K562 (cell line): ENCODE measurements at regions not wholly inside any gene's neighbourhood (a gene's known extent, or its start where the extent isn't known, plus 50 kb on each side); places are given as distances from the start of the nearest gene placed in this dataset.

Experiments
- ATAC-seq: fragments of 200-7000 bp; cut with Tn5 transposase; 3 replicates; pipeline ENCODE4 v1.9.1; 2020; ENCODE audit warnings: moderate library complexity
- BruUV-seq: library from RNA; stranded (reverse); fragments of 400-500 nt; replicated peaks from 2 replicates; lab custom pipeline; 2021; lab: Mats Ljungman, UMichigan
- CTCF ChIA-PET: fragments of 300-600 bp; formaldehyde crosslinking; extraction: SDS; loops from one replicate; lab custom pipeline; 2021; ENCODE audit warnings: low intra/inter-chr PET ratio; lab: Yijun Ruan, JAX
- POLR2A ChIA-PET: fragments of 300-600, 350-650 bp; sonication (Branson Sonifier 250); formaldehyde crosslinking; extraction: SDS; loops from one replicate; lab custom pipeline; 2021; ENCODE audit warnings: antibody characterized with exemption, inconsistent platforms; lab: Yijun Ruan, JAX
- DNase-seq, 4 experiments: peaks; one replicate each; pipeline versions ENCODE4 v3.0.0 to v3.0.0-alpha.2; 2011 to 2018; ENCODE audit warnings: low spot score in 3 of 4, mixed read lengths in 3 of 4; ENCODE audit errors: extremely low read depth in 1 of 4
- FAIRE-seq: peaks from 2 replicates; lab custom pipeline; 2011; peaks lifted over from hg19 to GRCh38; lab: Jason Lieb, UNC
- H2AFZ ChIP-seq: 2 replicates; pipeline ENCODE4 v1.6.0; 2011; ENCODE audit warnings: low read depth, low read length, control low read depth, inconsistent platforms
- H3K27ac ChIP-seq: fragments of 200-600 bp; 3 replicates; pipeline ENCODE4 v1.8.0; 2011; ENCODE audit warnings: low read depth, mild to moderate bottlenecking, control low read depth, inconsistent platforms, low read length, moderate library complexity, mixed read lengths; ENCODE audit errors: extremely low read depth
- H3K27me3 ChIP-seq, 2 experiments: fragments of 300-600 bp in 1 of 2; 2 replicates in 1 of 2; 3 replicates in 1 of 2; pipeline versions ENCODE4 v1.6.0 to v1.8.0; 2011; ENCODE audit warnings: inconsistent platforms in 2 of 2, low read length in 2 of 2, mild to moderate bottlenecking in 1 of 2, mixed read lengths in 1 of 2, moderate library complexity in 1 of 2; ENCODE audit not compliant: control insufficient read depth in 2 of 2, insufficient read depth in 2 of 2
- H3K36me3 ChIP-seq: fragments of 300-600 bp; 3 replicates; pipeline ENCODE4 v1.8.0; 2011; ENCODE audit warnings: mild to moderate bottlenecking, low read length, inconsistent platforms; ENCODE audit not compliant: control insufficient read depth, insufficient read depth
- H3K4me1 ChIP-seq, 2 experiments: fragments of 200-600 bp in 1 of 2; replicated peaks in 1 of 2; 2 replicates in 1 of 2; 3 replicates in 1 of 2; pipeline versions ENCODE4 v1.5.1 to v1.8.0; 2011; ENCODE audit warnings: inconsistent platforms in 2 of 2, low read length in 2 of 2, mild to moderate bottlenecking in 1 of 2, mixed read lengths in 1 of 2, moderate library complexity in 1 of 2; ENCODE audit not compliant: control insufficient read depth in 2 of 2, insufficient read depth in 2 of 2
- H3K4me2 ChIP-seq: 2 replicates; pipeline ENCODE4 v1.6.1; 2011; ENCODE audit warnings: low read length, control low read depth, inconsistent platforms, mixed read lengths; ENCODE audit not compliant: insufficient read depth
- H3K4me3 ChIP-seq: fragments of 200-600 bp; sonication (generic), shearing (Covaris generic); 2 replicates; pipeline ENCODE4 v1.5.1; 2016; ENCODE audit warnings: control low read depth, inconsistent platforms
- H3K79me2 ChIP-seq: fragments of 200-600 bp; 3 replicates; pipeline ENCODE4 v1.8.0; 2011; ENCODE audit warnings: low read length, inconsistent platforms; ENCODE audit not compliant: control insufficient read depth, insufficient read depth
- H3K9ac ChIP-seq, 2 experiments: 2 replicates each; pipeline versions ENCODE4 v1.6.0 to v1.6.1; 2011; ENCODE audit warnings: low read depth in 2 of 2, low read length in 2 of 2, control low read depth in 1 of 2, inconsistent platforms in 1 of 2, mild to moderate bottlenecking in 1 of 2, mixed read lengths in 1 of 2; ENCODE audit not compliant: insufficient read depth in 1 of 2
- H3K9me1 ChIP-seq: one replicate; pipeline ENCODE4 v1.6.0; 2011; ENCODE audit warnings: inconsistent platforms, mild to moderate bottlenecking, low read length, moderate library complexity; ENCODE audit not compliant: control insufficient read depth, insufficient read depth
- H3K9me3 ChIP-seq: replicated peaks from 2 replicates; pipeline ENCODE4 v1.5.1; 2011; ENCODE audit warnings: low read depth, low read length, inconsistent platforms; ENCODE audit not compliant: control insufficient read depth, insufficient read depth
- H4K20me1 ChIP-seq: replicated peaks from 2 replicates; pipeline ENCODE4 v1.6.1; 2011; ENCODE audit warnings: low read length, inconsistent platforms, mixed read lengths; ENCODE audit not compliant: control insufficient read depth, insufficient read depth
- ELF2 ChIP-seq: fragments of 250-450 bp; sonication (Bioruptor Pico); IDR thresholded peaks from 2 replicates; pipeline ENCODE4 v1.5.0; 2021; ENCODE audit warnings: mild to moderate bottlenecking
- ETV5 ChIP-seq: sonication (generic); formaldehyde crosslinking; IDR thresholded peaks from 2 replicates; pipeline ENCODE4 v1.4.0; 2020; ENCODE audit warnings: low read depth, mild to moderate bottlenecking, missing genetic modification reagents
- NFRKB ChIP-seq: fragments of 450-650 bp; IDR thresholded peaks from 2 replicates; pipeline ENCODE4 v1.6.1; 2016; ENCODE audit warnings: low read depth
- NR2C1 ChIP-seq, 2 experiments: fragments of 450-650 bp; IDR thresholded peaks; 2 replicates each; pipeline ENCODE4 v1.6.1; 2017; ENCODE audit warnings: mild to moderate bottlenecking in 2 of 2, antibody characterized with exemption in 1 of 2, inconsistent platforms in 1 of 2, missing compliant biosample characterization in 1 of 2, missing genetic modification characterization in 1 of 2
- NRF1 ChIP-seq, 2 experiments: fragments of 450-650 bp; IDR thresholded peaks in 1 of 2; conservative IDR thresholded peaks in 1 of 2; 2 replicates each; pipeline ENCODE4 v1.6.1; 2014; ENCODE audit warnings: mild to moderate bottlenecking in 2 of 2
- PHF21A ChIP-seq: fragments of 450-650 bp; IDR thresholded peaks from 2 replicates; pipeline ENCODE4 v1.6.1; 2017; ENCODE audit warnings: low read depth, borderline replicate concordance
- PHTF2 ChIP-seq: fragments of 250-450 bp; sonication (Bioruptor Pico); IDR thresholded peaks from 2 replicates; pipeline ENCODE4 v1.5.0; 2021; ENCODE audit warnings: mild to moderate bottlenecking
- PRPF4 ChIP-seq: fragments of 200-400 bp; formaldehyde crosslinking; IDR thresholded peaks from one replicate; pipeline ENCODE4 v1.6.1; 2017; ENCODE audit warnings: low read length, low read depth, mild to moderate bottlenecking; ENCODE audit not compliant: insufficient read depth, poor library complexity, severe bottlenecking
- PTBP1 ChIP-seq: fragments of 200-400 bp; formaldehyde crosslinking; IDR thresholded peaks from 2 replicates; pipeline ENCODE4 v1.6.1; 2017; ENCODE audit warnings: low read depth, low read length
- RBM25 ChIP-seq: fragments of 200-400 bp; formaldehyde crosslinking; IDR thresholded peaks from 2 replicates; pipeline ENCODE4 v1.6.1; 2018; ENCODE audit warnings: low read length, low read depth, moderate library complexity; ENCODE audit not compliant: severe bottlenecking
- TEAD1 ChIP-seq, 2 experiments: fragments of 450-650 bp in 1 of 2; sonication (generic) in 1 of 2; formaldehyde crosslinking; IDR thresholded peaks; 2 replicates each; pipeline versions ENCODE4 v1.4.0 to v1.8.0; 2020 to 2022; ENCODE audit warnings: mild to moderate bottlenecking in 2 of 2, missing genetic modification reagents in 1 of 2
- TOE1 ChIP-seq, 2 experiments: fragments of 450-650 bp in 1 of 2; sonication (generic) in 1 of 2; formaldehyde crosslinking in 1 of 2; IDR thresholded peaks; 2 replicates each; pipeline versions ENCODE4 v1.7.1 to v1.8.0; 2016 to 2022; ENCODE audit warnings: borderline replicate concordance in 2 of 2, mild to moderate bottlenecking in 2 of 2, antibody characterized with exemption in 1 of 2, inconsistent platforms in 1 of 2, low read depth in 1 of 2, missing genetic modification reagents in 1 of 2, moderate library complexity in 1 of 2
- WGBS: fragments of 100-300 bp; shearing (Covaris generic); methylation state at CpG from one replicate; pipeline ENCODE4 v1.1.6; 2016; ENCODE audit warnings: low coverage, mixed read lengths; ENCODE audit not compliant: insufficient coverage; ENCODE audit errors: missing lambda C conversion rate; 5-methylcytosine and 5-hydroxymethylcytosine counted together
- in situ Hi-C: fragments of 300-500 bp; cut with MboI; formaldehyde crosslinking; loops from 4 replicates; pipeline ENCODE4 v1.15.0; 2018; ENCODE audit warnings: inconsistent platforms, mixed read lengths
- intact Hi-C: fragments of 100-400 bp; cut with micrococcal nuclease; formaldehyde crosslinking; loops from 2 replicates; pipeline ENCODE4 v1.14.2; 2022
- TF ChIP-seq, protein P1 (sequence below): fragments of 250-450 bp; sonication (Bioruptor Pico); IDR thresholded peaks from 2 replicates; pipeline ENCODE4 v1.4.0; 2020; ENCODE audit warnings: borderline replicate concordance
- TF ChIP-seq, protein P2 (sequence below): fragments of 250-450 bp; sonication (Bioruptor Pico); IDR thresholded peaks from 2 replicates; pipeline ENCODE4 v1.9.0; 2021; ENCODE audit warnings: mild to moderate bottlenecking, inconsistent platforms
- TF ChIP-seq, protein P3 (sequence below): fragments of 250-450 bp; sonication (Bioruptor Pico); IDR thresholded peaks from 2 replicates; pipeline ENCODE4 v1.8.0; 2021; ENCODE audit warnings: moderate library complexity, mild to moderate bottlenecking, inconsistent platforms
- TF ChIP-seq, protein P4 (sequence below), 2 experiments: IDR thresholded peaks; 2 replicates each; pipeline ENCODE4 v1.6.1; 2012; ENCODE audit warnings: improper control_type of control experiment in 2 of 2, low read depth in 2 of 2, low read length in 2 of 2, borderline replicate concordance in 1 of 2

DNA sequence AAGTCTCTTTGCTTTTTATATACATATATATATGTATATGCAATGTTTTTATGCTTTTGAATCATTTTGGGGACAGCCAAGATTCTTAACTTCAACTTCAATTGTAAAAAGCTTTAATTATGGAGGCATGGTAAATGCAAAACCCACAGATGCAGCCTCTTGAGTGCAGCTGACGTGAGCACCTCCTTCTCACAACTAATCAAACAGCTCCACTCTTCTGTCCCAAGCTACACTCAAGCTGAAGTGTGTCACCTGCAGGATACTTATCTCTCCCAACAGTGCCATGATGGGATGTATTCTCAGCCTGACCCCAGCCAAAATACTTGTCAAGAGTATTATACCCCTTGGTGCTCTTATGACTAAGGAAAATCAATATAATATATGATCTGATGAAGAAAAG, 60.7 kb upstream of the BLTP1 start:
- ATAC-seq (no peak), FAIRE-seq (no peak), DNase-seq (no peak)
- Histone ChIP-seq H3K4me3 (no peak overlapping the region), H3K9ac (no peak overlapping the region), H3K9me3 (no peaks in the 10 kb centered on the region), H3K79me2 (no peaks in the 10 kb centered on the region), H3K4me2 (no peak overlapping the region), H3K9me1 (no peaks in the 10 kb centered on the region), H2AFZ (no peak overlapping the region), H3K4me1 (no peaks in the 10 kb centered on the region), H3K27me3 (no peaks in the 10 kb centered on the region; a peak in 1 of 5 replicates), H3K27ac (no peak overlapping the region), H4K20me1 (no peaks in the 10 kb centered on the region), H3K36me3 (no peaks in the 10 kb centered on the region)
- in situ Hi-C loops (no loop called here), intact Hi-C loops (no loop called here)
- WGBS = 15% methylated on average over 1 of the region's 1 CpG
- BruUV-seq = no TSS peak
- ChIA-PET POLR2A (no interaction called here), CTCF (no interaction called here)
- TF ChIP-seq, protein P1, sequence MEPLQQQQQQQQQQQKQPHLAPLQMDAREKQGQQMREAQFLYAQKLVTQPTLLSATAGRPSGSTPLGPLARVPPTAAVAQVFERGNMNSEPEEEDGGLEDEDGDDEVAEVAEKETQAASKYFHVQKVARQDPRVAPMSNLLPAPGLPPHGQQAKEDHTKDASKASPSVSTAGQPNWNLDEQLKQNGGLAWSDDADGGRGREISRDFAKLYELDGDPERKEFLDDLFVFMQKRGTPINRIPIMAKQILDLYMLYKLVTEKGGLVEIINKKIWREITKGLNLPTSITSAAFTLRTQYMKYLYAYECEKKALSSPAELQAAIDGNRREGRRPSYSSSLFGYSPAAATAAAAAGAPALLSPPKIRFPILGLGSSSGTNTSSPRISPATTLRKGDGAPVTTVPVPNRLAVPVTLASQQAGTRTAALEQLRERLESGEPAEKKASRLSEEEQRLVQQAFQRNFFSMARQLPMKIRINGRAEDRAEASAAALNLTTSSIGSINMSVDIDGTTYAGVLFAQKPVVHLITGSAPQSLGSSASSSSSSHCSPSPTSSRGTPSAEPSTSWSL (CRISPR knock-in tag) = no peak
- TF ChIP-seq, protein P2, sequence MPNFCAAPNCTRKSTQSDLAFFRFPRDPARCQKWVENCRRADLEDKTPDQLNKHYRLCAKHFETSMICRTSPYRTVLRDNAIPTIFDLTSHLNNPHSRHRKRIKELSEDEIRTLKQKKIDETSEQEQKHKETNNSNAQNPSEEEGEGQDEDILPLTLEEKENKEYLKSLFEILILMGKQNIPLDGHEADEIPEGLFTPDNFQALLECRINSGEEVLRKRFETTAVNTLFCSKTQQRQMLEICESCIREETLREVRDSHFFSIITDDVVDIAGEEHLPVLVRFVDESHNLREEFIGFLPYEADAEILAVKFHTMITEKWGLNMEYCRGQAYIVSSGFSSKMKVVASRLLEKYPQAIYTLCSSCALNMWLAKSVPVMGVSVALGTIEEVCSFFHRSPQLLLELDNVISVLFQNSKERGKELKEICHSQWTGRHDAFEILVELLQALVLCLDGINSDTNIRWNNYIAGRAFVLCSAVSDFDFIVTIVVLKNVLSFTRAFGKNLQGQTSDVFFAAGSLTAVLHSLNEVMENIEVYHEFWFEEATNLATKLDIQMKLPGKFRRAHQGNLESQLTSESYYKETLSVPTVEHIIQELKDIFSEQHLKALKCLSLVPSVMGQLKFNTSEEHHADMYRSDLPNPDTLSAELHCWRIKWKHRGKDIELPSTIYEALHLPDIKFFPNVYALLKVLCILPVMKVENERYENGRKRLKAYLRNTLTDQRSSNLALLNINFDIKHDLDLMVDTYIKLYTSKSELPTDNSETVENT = no peak
- TF ChIP-seq PRPF4 (no peak), NRF1 (conservative IDR thresholded peaks at IDR 0.05 in 1 of 2, IDR thresholded peaks at IDR 0.05 in 1 of 2) (no peak), NFRKB (no peak), ETV5 (CRISPR knock-in tag) (no peak), TEAD1 (CRISPR knock-in tag; IDR thresholded peaks at IDR 0.05) (no peak), ELF2 (CRISPR knock-in tag) (no peak), RBM25 (no peak), NR2C1 (IDR thresholded peaks at IDR 0.05) (no peak), NR2C1 (tag; IDR thresholded peaks at IDR 0.05) (no peak), PHTF2 (no peak), TOE1 (IDR thresholded peaks at IDR 0.05; ENCODE audit: borderline replicate concordance) (no peak), TOE1 (CRISPR knock-in tag; IDR thresholded peaks at IDR 0.05; ENCODE audit: borderline replicate concordance, low read depth) (no peak), PTBP1 (no peak), PHF21A (no peak)
- TF ChIP-seq, protein P3, sequence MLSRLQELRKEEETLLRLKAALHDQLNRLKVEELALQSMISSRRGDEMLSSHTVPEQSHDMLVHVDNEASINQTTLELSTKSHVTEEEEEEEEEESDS (CRISPR knock-in tag) = no peak
- TF ChIP-seq, protein P4, sequence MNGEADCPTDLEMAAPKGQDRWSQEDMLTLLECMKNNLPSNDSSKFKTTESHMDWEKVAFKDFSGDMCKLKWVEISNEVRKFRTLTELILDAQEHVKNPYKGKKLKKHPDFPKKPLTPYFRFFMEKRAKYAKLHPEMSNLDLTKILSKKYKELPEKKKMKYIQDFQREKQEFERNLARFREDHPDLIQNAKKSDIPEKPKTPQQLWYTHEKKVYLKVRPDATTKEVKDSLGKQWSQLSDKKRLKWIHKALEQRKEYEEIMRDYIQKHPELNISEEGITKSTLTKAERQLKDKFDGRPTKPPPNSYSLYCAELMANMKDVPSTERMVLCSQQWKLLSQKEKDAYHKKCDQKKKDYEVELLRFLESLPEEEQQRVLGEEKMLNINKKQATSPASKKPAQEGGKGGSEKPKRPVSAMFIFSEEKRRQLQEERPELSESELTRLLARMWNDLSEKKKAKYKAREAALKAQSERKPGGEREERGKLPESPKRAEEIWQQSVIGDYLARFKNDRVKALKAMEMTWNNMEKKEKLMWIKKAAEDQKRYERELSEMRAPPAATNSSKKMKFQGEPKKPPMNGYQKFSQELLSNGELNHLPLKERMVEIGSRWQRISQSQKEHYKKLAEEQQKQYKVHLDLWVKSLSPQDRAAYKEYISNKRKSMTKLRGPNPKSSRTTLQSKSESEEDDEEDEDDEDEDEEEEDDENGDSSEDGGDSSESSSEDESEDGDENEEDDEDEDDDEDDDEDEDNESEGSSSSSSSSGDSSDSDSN (IDR thresholded peaks at IDR 0.05; ENCODE audit: borderline replicate concordance in 1 of 2, low read depth in 2 of 2, low read length in 2 of 2) = no peak
